HL-60 (cell line): ENCODE measurements at regions not wholly inside any gene's neighbourhood (a gene's known extent, or its start where the extent isn't known, plus 50 kb on each side); places are given as distances from the start of the nearest gene placed in this dataset.

Source experiments
- POLR2AphosphoS5 ChIP-seq: IDR thresholded peaks from 2 replicates; pipeline ENCODE4 v1.6.1; 2012; ENCODE audit warnings: low read depth
- TF ChIP-seq, protein P1 (sequence below): IDR thresholded peaks from 2 replicates; pipeline ENCODE4 v1.6.1; 2012; ENCODE audit warnings: low read depth; ENCODE audit not compliant: insufficient replicate concordance

GRCh38 chr4:80129785-80130184 lies 56.8 kb upstream of the ANTXR2 start:
- TF ChIP-seq, protein P1, sequence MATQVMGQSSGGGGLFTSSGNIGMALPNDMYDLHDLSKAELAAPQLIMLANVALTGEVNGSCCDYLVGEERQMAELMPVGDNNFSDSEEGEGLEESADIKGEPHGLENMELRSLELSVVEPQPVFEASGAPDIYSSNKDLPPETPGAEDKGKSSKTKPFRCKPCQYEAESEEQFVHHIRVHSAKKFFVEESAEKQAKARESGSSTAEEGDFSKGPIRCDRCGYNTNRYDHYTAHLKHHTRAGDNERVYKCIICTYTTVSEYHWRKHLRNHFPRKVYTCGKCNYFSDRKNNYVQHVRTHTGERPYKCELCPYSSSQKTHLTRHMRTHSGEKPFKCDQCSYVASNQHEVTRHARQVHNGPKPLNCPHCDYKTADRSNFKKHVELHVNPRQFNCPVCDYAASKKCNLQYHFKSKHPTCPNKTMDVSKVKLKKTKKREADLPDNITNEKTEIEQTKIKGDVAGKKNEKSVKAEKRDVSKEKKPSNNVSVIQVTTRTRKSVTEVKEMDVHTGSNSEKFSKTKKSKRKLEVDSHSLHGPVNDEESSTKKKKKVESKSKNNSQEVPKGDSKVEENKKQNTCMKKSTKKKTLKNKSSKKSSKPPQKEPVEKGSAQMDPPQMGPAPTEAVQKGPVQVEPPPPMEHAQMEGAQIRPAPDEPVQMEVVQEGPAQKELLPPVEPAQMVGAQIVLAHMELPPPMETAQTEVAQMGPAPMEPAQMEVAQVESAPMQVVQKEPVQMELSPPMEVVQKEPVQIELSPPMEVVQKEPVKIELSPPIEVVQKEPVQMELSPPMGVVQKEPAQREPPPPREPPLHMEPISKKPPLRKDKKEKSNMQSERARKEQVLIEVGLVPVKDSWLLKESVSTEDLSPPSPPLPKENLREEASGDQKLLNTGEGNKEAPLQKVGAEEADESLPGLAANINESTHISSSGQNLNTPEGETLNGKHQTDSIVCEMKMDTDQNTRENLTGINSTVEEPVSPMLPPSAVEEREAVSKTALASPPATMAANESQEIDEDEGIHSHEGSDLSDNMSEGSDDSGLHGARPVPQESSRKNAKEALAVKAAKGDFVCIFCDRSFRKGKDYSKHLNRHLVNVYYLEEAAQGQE = no peak
- TF ChIP-seq POLR2AphosphoS5 = no peak
